GM12875 (cell line): ENCODE measurements at regions not wholly inside any gene's neighbourhood (a gene's known extent, or its start where the extent isn't known, plus 50 kb on each side); places are given as distances from the start of the nearest gene placed in this dataset.
"Not testable (repeated sequence)": the region's sequence is repeated elsewhere in the genome, so short reads cannot be mapped to it uniquely, and the experiment has no call there.

Experiments
- H3K4me3 ChIP-seq: one replicate; pipeline ENCODE4 v1.5.1; 2011; ENCODE audit warnings: low read depth, low read length, control low read depth

- not testable (repeated sequence) for H3K4me3 ChIP-seq
Observed at GRCh38 chr9:62833323-62834200, 1643.7 kb downstream of the SPATA31A7 start.

GRCh38 chr9:62837254-62837911 is 1647.5 kb downstream of the SPATA31A7 start:
- H3K4me3 ChIP-seq: peak overlapping the region; percentile 58

GRCh38 chr9:62838024-62838718 is 1648.3 kb downstream of the SPATA31A7 start:
- H3K4me3 ChIP-seq: peak overlapping the region; percentile 64

- H3K4me3 ChIP-seq: not testable (repeated sequence)
Observed at GRCh38 chr9:62839168-62839567, 1649.3 kb downstream of the SPATA31A7 start.

GRCh38 chr9:62843145-62843544 is 1653.3 kb downstream of the SPATA31A7 start:
- H3K4me3 ChIP-seq: not testable (repeated sequence)

- H3K4me3 ChIP-seq: not testable (repeated sequence)
Observed at GRCh38 chr9:62843706-62844290, 1654.0 kb downstream of the SPATA31A7 start.

GRCh38 chr9:62844681-62845185 is 1654.9 kb downstream of the SPATA31A7 start:
- not testable (repeated sequence) for H3K4me3 ChIP-seq

GRCh38 chr9:62848258-62848657 is 1658.4 kb downstream of the SPATA31A7 start:
- H3K4me3 ChIP-seq: not testable (repeated sequence)

- not testable (repeated sequence) for H3K4me3 ChIP-seq
Observed at GRCh38 chr9:62849991-62850390, 1660.2 kb downstream of the SPATA31A7 start.

GRCh38 chr9:62857280-62857679 is 1667.4 kb downstream of the SPATA31A7 start:
- not testable (repeated sequence) for H3K4me3 ChIP-seq

GRCh38 chr9:62858240-62858639 is 1668.4 kb downstream of the SPATA31A7 start:
- not testable (repeated sequence) for H3K4me3 ChIP-seq

GRCh38 chr9:62860939-62861860 is 1671.4 kb downstream of the SPATA31A7 start:
- not testable (repeated sequence) for H3K4me3 ChIP-seq

GRCh38 chr9:62862180-62862579 is 1672.3 kb downstream of the SPATA31A7 start:
- not testable (repeated sequence) for H3K4me3 ChIP-seq

GRCh38 chr9:62863319-62863718 is 1673.5 kb downstream of the SPATA31A7 start:
- H3K4me3 ChIP-seq: not testable (repeated sequence)

GRCh38 chr9:62863867-62864266 is 1674.0 kb downstream of the SPATA31A7 start:
- not testable (repeated sequence) for H3K4me3 ChIP-seq

GRCh38 chr9:62864481-62865469 is 1674.9 kb downstream of the SPATA31A7 start:
- not testable (repeated sequence) for H3K4me3 ChIP-seq

GRCh38 chr9:62869061-62869460 is 1679.2 kb downstream of the SPATA31A7 start:
- not testable (repeated sequence) for H3K4me3 ChIP-seq

GRCh38 chr9:62871765-62872164 is 1681.9 kb downstream of the SPATA31A7 start:
- H3K4me3 ChIP-seq: not testable (repeated sequence)
